ENCODE measurements at regions not wholly inside any gene's neighbourhood (a gene's known extent, or its start where the extent isn't known, plus 50 kb on each side); places are given as distances from the start of the nearest gene placed in this dataset.

DNA sequence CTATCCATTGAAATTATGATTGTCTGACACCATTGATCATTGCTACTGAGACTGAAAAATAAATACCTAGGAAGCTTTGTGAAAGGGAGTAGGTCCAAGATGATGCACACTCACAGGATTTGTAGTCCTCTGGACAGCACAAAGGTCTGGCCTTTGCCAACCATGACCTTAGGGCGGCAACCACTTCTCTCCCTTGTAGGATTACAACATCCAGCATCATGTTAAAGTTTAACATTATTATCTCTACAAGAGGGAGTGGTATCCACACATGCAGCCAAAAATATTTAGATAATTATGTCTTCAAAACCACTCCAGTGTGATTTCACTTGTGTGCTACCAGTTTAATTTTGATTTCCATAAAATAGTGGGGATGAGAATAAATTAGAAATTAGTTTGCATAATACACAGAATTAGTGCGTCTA, 51.1 kb upstream of the NHSL1 start:
- no peak for DNase-seq

DNA sequence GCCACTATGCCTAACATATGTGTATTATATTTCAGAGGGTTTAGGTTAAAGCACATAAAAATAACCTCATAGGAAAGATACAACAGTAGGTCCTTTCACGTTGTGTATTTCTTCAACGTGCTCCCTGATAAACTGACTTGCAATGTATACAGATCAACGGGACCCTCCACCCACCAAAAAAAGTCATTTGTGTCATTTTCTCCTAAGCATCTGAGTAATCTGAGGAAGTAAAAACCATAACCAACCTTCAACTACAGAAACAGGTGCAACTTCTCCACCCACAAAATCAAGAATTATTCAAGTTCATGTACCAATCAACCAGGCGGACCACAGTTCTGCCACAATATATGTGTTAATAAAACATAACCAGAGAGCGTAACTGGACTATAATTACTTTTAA, 54.9 kb upstream of the NHSL1 start:
- no peak for DNase-seq

GRCh38 chr6:138555421-138555988, 56.2 kb upstream of the NHSL1 start:
- DNase-seq: peak; percentile 58

GRCh38 chr6:138557147-138557546, 57.9 kb upstream of the NHSL1 start:
- no peak for DNase-seq

DNA sequence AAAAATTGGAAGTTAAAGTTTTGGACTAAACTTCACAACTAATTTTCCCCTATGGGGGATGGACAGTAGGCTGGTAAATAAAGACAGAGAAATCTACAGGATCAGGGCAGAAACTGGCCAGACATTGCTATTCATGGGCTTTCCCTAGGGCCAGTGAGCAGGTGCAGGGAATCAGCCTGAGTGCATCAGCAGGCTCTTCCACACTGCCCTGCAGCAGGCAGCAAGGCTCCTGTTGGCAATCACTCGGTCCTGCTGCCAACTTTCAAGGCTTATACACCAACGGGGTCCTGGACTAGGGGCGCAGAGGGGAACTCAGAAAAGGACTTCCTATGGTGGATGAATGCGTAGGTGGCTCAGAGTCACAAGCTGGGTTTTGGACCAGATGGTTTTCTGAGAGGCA, 59.8 kb upstream of the NHSL1 start:
- DNase-seq: peak; percentile 11

DNA sequence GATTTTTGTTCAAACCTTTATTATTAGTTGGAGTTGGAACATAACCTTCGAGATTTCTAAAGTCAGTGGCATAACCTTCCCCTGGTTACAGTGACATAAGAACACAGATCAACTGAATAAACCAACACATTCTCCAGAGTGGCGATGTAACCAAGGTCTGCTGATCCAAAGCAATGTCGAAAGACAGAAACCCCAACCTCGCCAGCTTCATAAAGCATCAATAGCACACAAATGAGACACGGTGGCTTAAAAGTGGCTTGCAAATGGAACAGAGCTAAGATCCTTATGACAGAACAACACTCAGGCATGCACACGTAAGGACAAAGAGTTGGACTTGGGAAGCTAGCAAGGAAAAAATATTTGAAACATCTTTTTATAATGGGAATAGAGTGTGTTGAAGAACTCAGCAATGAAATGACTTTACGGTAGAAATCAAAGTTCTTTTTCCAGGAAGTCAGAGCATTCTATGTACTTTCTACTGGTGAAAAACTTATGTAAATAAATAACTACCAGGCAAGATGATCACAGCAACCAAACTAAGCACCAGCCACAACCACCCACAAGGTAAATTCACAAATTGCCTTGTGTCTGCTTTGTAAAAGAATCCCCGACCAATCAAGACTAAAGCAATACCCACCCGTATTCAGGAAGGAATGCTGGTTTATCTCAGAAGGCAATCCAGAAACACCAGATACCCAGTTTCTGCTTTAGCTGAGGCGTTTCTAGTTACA, 61.0 kb upstream of the NHSL1 start:
- no peak for DNase-seq

DNA sequence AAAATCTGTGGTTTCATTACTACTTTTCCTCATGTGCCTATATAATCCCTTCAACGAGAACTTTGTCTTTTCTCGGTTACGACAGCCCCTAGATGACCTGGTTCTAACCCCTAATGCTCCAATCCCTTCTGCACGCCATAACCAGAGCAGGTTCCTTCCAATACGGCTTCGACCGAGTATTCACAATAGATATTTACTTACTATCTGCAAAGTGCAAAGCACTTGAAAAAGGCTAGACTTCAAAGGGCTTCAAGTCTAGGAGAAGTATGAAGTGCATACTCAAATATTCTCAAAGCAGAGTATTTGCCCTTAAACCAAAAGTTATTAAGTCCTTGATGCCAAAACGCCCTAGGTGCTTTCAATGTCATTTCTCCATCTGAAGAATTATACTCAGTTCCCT, 63.4 kb upstream of the NHSL1 start:
- DNase-seq: no peak

GRCh38 chr6:138563231-138563630, 63.9 kb upstream of the NHSL1 start:
- no peak for DNase-seq

DNA sequence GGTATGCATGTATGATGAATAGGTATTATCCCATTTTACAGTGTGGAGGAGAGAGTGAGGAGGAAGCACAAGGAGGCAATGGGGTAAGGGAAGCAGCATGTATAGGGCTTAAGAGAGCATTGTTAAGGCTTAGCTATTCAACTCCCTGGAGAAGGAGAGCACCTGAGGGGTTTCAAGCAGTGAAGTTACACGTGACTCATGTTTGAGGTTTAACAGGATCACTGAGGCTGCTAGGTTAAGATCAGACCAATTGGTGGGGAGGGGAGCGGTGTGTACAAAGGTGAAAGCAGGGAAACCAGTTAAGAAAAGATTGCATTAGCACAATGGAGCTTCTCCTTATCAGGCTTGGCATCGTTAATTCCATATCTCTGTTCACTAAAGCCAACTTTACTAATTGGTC, 64.4 kb upstream of the NHSL1 start:
- DNase-seq: no peak

GRCh38 chr6:138564170-138564721, 65.0 kb upstream of the NHSL1 start:
- no peak for DNase-seq

DNA sequence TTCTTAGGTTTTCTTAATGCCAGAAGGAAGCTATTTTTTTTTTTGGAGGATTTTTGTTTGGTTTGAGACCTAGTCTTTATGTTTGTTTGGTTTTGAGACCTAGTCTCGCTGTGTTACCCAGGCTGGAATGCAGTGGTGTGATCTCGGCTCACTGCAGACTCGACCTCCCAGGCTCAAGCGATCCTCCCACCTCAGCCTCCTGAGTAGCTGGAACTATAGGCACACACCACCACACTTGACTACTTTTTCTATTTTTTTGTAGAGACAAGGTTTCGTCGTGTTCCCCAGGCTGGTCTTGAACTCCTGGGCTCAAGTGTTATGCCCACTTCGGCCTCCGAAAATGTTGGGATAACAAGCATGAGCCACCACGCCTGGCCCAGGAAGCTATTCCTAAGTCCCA, 67.8 kb upstream of the NHSL1 start:
- no peak for DNase-seq

DNA sequence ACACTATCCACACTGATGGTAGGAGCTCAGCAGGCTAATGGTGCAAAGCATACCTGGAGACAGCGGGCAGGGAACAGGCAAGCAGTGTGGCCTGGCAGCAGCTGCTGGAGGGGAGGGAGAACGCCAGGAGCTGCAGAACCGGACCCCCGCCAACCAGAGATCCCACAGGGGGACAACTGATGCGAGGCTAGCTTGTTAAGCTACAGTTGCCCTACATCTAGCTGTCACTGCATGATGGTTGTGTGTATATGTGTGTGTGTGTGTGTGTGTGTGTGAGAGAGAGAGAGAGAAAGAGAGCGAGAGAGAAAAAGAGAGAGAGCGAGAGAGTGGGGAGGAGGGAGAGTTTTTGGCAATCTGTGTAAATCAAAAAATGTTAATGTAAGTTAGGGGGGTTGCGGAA, 69.7 kb upstream of the NHSL1 start:
- DNase-seq: no peak

DNA sequence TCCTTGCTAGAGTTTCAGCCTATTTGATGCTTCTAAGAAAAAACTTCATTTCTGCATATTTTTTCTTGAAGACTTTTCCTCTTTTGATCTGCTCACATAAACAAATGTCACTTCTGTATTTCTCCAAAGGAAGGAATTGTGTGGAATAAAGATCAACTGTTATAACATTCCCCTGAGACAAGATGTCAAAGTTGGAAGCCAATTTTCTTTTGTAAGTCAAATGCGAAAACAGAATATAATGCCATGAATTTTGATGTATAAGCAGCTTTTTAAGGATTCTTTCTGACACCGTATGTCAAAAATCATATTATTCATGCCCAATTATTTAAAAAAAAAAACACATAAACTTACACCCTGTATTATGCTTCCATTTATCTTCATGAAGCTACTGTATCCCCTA, 70.3 kb upstream of the NHSL1 start:
- no peak for DNase-seq

DNA sequence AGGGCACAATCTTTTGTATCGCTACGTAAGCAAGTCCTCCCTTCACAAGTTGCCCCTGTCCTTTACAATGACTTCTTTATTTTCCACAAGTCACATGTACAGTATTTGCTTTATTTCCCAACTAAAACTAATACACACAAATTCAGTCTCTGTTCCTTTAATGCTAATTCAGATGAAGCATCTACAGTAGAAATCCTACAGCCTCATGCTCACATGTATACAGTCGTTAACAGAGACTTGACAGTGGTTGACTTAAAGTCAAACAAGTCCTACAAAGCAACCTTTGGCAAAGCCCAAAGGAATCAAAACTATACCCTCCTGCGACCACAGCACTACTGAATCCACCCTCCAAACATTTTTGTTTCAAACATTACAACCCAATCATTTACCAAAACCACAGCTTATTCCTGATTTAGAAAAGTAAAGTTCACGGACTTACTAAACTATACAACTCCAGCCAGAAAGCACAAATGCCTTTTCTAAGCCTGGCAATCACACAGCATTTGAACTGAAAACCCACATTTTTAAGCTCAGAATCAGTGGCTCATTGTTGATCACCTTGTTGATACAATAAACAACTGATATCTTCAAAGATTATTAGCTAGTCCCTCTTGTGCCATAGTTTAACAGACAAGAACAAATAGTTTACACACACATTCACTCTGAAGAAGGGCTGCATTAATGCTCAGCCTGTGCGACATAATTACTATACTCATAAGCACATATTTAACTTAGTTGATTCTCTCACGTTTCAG, 70.9 kb upstream of the NHSL1 start:
- DNase-seq: no peak

DNA sequence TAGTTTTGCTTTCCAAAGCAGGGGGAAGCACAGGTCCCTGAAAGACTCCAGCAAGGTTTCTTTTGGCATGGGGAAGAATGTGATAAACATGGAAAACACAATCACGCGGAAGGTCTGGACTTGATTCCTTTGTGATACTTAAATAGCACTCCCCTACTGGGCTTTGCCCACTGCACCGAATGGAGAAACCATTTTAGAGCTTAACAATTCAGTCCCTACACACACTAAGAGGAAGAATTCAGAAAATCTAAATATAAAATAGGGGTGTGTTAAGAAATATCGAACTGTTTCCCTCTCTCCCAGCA, 71.4 kb upstream of the NHSL1 start:
- DNase-seq: peak; percentile 12

DNA sequence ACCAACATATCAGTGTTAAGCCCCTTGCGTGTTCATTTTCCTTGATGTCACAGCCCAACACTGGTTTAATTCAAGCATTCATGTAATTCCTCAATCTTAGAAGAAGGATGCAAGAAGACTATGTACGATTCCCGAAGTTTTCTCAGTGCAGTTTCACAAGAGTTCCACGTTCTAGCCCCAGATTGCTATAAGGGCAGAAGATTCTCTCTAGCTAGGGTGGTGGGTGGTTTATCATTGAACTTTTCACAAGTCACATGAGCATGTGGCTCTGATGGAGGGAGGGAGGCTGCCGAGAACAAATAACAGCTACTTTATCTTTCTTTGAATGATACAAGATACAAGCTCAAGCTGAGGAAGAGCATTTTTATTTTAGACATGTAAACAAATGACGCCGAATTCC, 71.9 kb upstream of the NHSL1 start:
- no peak for DNase-seq

- DNase-seq: peak; percentile 68
Observed at GRCh38 chr6:138571585-138572166, 72.4 kb upstream of the NHSL1 start.

GRCh38 chr6:138572167-138572875, 73.0 kb upstream of the NHSL1 start:
- DNase-seq: peak; percentile 84

DNA sequence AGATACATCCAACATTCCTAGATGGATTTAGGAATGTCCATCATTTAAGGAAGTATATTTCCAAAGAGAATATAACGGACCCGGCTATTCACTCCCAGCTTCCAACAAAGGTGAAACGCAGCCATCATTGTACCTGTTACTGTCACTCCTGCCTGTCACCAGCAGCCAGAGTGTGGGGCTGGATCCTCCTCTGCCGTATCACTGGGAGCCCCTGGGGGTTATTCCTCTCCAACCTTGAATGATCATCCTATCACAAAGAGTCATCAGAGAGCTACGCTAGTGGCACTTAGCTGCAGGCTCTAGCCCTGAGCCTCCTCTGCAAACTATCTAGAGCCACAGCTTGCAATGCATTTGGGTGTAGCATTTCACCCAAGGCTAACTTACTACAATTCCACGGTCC, 73.6 kb upstream of the NHSL1 start:
- DNase-seq: no peak

DNA sequence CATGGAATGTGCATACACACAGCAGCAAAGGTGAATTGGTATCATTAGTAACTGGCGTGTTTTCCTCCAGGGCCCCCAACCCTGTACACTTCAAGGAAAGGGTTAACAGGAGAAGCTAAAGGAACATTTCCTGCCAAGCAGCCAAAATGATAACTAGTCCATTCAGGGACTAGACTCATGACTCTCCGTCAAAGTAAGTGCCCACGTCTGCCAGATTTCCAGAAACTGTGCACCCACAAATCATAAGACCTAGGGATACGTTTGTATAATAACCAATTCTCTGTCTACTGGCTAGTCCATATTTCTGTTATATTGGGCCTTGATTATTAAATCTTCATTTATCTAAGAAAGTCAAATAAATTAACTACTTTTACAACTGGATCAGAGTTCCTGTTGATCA, 76.0 kb upstream of the NHSL1 start:
- DNase-seq: no peak

GRCh38 chr6:138576313-138576712, 77.0 kb upstream of the NHSL1 start:
- DNase-seq: peak; percentile 87

DNA sequence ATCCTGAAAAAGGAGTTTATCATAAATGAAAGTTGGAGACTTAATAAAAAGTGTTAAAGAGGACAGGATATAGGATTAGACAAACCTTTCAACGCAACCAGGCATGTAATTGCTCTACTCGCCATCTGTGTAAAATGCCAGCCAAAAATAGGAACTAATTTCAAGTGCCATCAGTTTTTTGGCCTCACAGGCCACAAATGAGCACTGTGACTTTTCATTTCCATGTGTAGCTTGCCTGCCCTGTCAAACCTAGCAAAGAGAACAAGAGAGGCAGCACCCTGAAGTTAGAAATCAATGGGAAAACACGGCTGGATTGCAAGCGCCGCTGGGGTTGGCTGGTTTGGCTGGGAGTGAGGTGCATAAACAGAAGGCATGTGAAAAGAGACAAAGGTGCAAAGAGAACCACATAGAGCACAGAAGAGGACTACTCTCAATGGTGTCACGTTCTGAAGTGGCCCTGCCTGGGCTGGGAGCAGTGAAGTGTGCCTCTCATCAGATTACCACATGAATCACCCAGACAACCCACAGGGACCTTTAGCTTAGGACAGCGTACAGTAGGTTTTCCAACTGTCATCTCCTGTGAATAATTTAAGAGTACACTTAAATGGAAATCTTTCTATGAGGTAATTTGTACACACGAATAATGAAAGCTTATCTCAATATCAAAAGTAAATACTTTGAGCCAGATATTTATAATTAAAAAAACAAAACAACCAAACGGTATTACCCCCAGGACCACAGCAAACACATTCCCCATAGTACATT, 78.0 kb upstream of the NHSL1 start:
- peak; percentile 88 for DNase-seq
